ENCODE measurements at regions not wholly inside any gene's neighbourhood (a gene's known extent, or its start where the extent isn't known, plus 50 kb on each side); places are given as distances from the start of the nearest gene placed in this dataset.

GRCh38 chr1:48121955-48122354 lies 100.6 kb upstream of the SLC5A9 start:
- no peak for DNase-seq (ENCODE audit: low read depth)
- Histone ChIP-seq H3K36me3 (ENCODE audit: control insufficient read depth, insufficient read depth, low read length) (no peaks in the 10 kb centered on the region), H3K4me3 (ENCODE audit: low read depth, low read length) (no peak overlapping the region), H3K27me3 (ENCODE audit: control insufficient read depth, insufficient read depth, low read length) (no peaks in the 10 kb centered on the region)
- TF ChIP-seq CTCF (IDR thresholded peaks at IDR 0.05; ENCODE audit: insufficient read depth, low read length, poor library complexity, severe bottlenecking) = no peak

- no peak for DNase-seq (ENCODE audit: low read depth)
- H3K4me3 ChIP-seq (ENCODE audit: low read depth, low read length) = no peak overlapping the region
- H3K27me3 ChIP-seq (ENCODE audit: control insufficient read depth, insufficient read depth, low read length) = no peaks in the 10 kb centered on the region
- no peak for TF ChIP-seq CTCF (IDR thresholded peaks at IDR 0.05; ENCODE audit: insufficient read depth, low read length, poor library complexity, severe bottlenecking)
- no peaks in the 10 kb centered on the region for H3K36me3 ChIP-seq (ENCODE audit: control insufficient read depth, insufficient read depth, low read length)
Measured at GRCh38 chr1:48120621-48121020, 101.9 kb upstream of the SLC5A9 start.

- Histone ChIP-seq H3K4me3 (ENCODE audit: low read depth, low read length) (no peak overlapping the region), H3K27me3 (ENCODE audit: control insufficient read depth, insufficient read depth, low read length) (no peaks in the 10 kb centered on the region), H3K36me3 (ENCODE audit: control insufficient read depth, insufficient read depth, low read length) (no peaks in the 10 kb centered on the region)
- TF ChIP-seq CTCF (IDR thresholded peaks at IDR 0.05; ENCODE audit: insufficient read depth, low read length, poor library complexity, severe bottlenecking) = no peak
- DNase-seq (ENCODE audit: low read depth) = no peak
Measured at GRCh38 chr1:48115835-48116234, 106.7 kb upstream of the SLC5A9 start.

- Histone ChIP-seq H3K27me3 (ENCODE audit: control insufficient read depth, insufficient read depth, low read length) (no peaks in the 10 kb centered on the region), H3K4me3 (ENCODE audit: low read depth, low read length) (no peak overlapping the region), H3K36me3 (ENCODE audit: control insufficient read depth, insufficient read depth, low read length) (no peaks in the 10 kb centered on the region)
- TF ChIP-seq CTCF (IDR thresholded peaks at IDR 0.05; ENCODE audit: insufficient read depth, low read length, poor library complexity, severe bottlenecking) = no peak
- DNase-seq (ENCODE audit: low read depth) = no peak
Measured at GRCh38 chr1:48114596-48115382, 107.7 kb upstream of the SLC5A9 start.

- peak; percentile 81 for TF ChIP-seq CTCF (IDR thresholded peaks at IDR 0.05; ENCODE audit: insufficient read depth, low read length, poor library complexity, severe bottlenecking)
- H3K36me3 ChIP-seq (ENCODE audit: control insufficient read depth, insufficient read depth, low read length) = no peaks in the 10 kb centered on the region
- H3K4me3 ChIP-seq (ENCODE audit: low read depth, low read length) = no peak overlapping the region
- DNase-seq (ENCODE audit: low read depth) = no peak
- H3K27me3 ChIP-seq (ENCODE audit: control insufficient read depth, insufficient read depth, low read length) = no peaks in the 10 kb centered on the region
Measured at GRCh38 chr1:48109390-48110013, 112.3 kb upstream of the TRABD2B start.
